GM12872 (cell line): ENCODE measurements at regions not wholly inside any gene's neighbourhood (a gene's known extent, or its start where the extent isn't known, plus 50 kb on each side); places are given as distances from the start of the nearest gene placed in this dataset.

Experiments
- CTCF ChIP-seq: IDR thresholded peaks from 3 replicates; pipeline ENCODE4 v1.5.1; 2011; ENCODE audit warnings: low read depth, mild to moderate bottlenecking, low read length, moderate library complexity; ENCODE audit not compliant: insufficient read depth

GRCh38 chr17:56098746-56099145 lies 54.5 kb upstream of the ANKFN1 start:
- no peak for TF ChIP-seq CTCF

- no peak for TF ChIP-seq CTCF
These were observed 53.6 kb upstream of the ANKFN1 start for GRCh38 chr17:56099649-56100048.
